DND-41 (cell line): ENCODE measurements at regions not wholly inside any gene's neighbourhood (a gene's known extent, or its start where the extent isn't known, plus 50 kb on each side); places are given as distances from the start of the nearest gene placed in this dataset.

Source experiments
- CTCF ChIP-seq: IDR thresholded peaks from 2 replicates; pipeline ENCODE4 v1.5.1; 2012; ENCODE audit warnings: borderline replicate concordance, low read length, moderate library complexity, mild to moderate bottlenecking; ENCODE audit not compliant: poor library complexity, severe bottlenecking; ENCODE audit errors: extremely low read depth
- EZH2 ChIP-seq: IDR thresholded peaks from 3 replicates; pipeline ENCODE4 v1.6.1; 2012; ENCODE audit warnings: borderline replicate concordance, low read depth, mild to moderate bottlenecking, moderate library complexity, low read length, inconsistent platforms; ENCODE audit not compliant: severe bottlenecking

DNA sequence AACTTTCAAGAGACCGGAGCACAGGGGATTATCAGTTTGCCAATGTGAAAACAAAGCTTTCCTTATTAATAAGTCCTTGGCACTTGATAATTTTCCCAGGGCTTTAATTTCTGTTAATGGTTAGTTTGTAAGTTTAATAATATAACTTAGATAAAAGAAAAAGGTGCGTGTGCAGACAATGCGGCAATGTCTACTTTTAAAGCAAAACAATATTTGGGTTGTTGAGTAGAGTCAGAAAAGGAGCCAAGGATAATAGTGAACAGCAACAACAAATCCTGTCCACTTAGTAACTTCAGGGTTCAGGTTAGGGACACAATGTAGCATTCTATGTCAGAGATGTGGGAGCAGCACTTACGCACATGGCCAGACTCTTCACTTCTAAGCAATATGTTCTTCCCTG lies 469.6 kb upstream of the NFIA start:
- TF ChIP-seq CTCF = no peak
- TF ChIP-seq EZH2 = no peak
